Naive B cell (primary cell): ENCODE measurements at regions not wholly inside any gene's neighbourhood (a gene's known extent, or its start where the extent isn't known, plus 50 kb on each side); places are given as distances from the start of the nearest gene placed in this dataset.
A peak's percentile ranks its signal among the peaks of the same experiment; 100 is the strongest.

Experiments used
- ATAC-seq, 2 donors: fragments of 150-1000 bp; cut with Tn5 transposase; 2 replicates each; pipeline ENCODE4 v1.10.0; 2021; ENCODE audit warnings: low read depth in 2 of 2, mild to moderate bottlenecking in 2 of 2, moderate library complexity in 2 of 2
- DNase-seq: peaks from one replicate; pipeline ENCODE4 v3.0.0; 2022
- H3K27ac Mint-ChIP-seq, 6 donors: one replicate each; pipeline ENCODE4 v1.8.0; 2020 to 2022; ENCODE audit warnings: mild to moderate bottlenecking in 6 of 6, mixed read lengths in 6 of 6, moderate library complexity in 5 of 6, inconsistent platforms in 2 of 6
- H3K27me3 Mint-ChIP-seq, 3 donors: one replicate each; pipeline ENCODE4 v1.8.0; 2021 to 2022; ENCODE audit warnings: mixed read lengths in 3 of 3, mild to moderate bottlenecking in 1 of 3
- H3K36me3 Mint-ChIP-seq, 2 donors: one replicate each; pipeline ENCODE4 v1.8.0; 2020 to 2022; ENCODE audit warnings: mixed read lengths in 2 of 2, inconsistent platforms in 1 of 2, mild to moderate bottlenecking in 1 of 2
- H3K4me1 Mint-ChIP-seq, 3 donors: one replicate each; pipeline ENCODE4 v1.8.0; 2020 to 2022; ENCODE audit warnings: mixed read lengths in 3 of 3, inconsistent platforms in 1 of 3, mild to moderate bottlenecking in 1 of 3, moderate library complexity in 1 of 3
- H3K4me3 Mint-ChIP-seq, 8 donors: one replicate each; pipeline ENCODE4 v1.8.0; 2020 to 2022; ENCODE audit warnings: mild to moderate bottlenecking in 8 of 8, mixed read lengths in 8 of 8, moderate library complexity in 8 of 8, inconsistent platforms in 2 of 8
- H3K9me3 Mint-ChIP-seq, 7 donors: one replicate each; pipeline ENCODE4 v1.8.0; 2020 to 2022; ENCODE audit warnings: mixed read lengths in 7 of 7, mild to moderate bottlenecking in 5 of 7, inconsistent platforms in 2 of 7, moderate library complexity in 1 of 7

DNA sequence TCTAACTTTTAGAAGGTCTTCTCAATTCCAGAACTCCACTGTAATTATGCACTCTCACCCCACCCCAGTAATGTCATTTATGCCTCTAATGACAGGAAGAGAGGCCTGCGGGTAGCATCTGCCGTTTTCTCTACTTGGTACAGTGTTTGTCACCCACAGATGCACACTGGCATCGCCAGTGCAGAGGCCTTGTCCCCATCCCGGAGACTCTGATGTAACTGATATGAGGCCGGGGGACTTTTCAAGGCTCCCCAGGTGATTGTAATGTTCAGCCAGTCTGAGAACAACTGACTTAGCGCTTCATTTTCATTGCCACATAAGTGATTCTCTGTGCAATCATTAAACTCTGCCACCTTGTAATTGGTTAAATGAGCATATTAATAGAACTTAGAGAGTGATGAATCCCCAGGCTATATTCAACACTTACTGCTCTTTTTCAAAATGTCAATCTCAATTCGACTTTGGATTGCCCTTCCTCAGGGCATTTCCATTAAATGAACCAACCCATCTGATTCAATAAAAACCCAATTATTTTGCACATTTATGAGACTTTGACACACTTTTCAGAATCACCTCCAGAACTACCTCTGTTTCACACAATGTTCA is 113.2 kb downstream of the HERPUD2 start:
- Mint-ChIP-seq H3K4me3 (no peak overlapping the region), H3K36me3 (no peaks in the 10 kb centered on the region), H3K27ac (no peak overlapping the region), H3K9me3 (peaks cover 0 to 2% (median 0%) of the 10 kb centered on the region in 7 donors), H3K27me3 (peaks cover 13 to 23% (median 14%) of the 10 kb centered on the region in 3 donors), H3K4me1 (no peaks in the 10 kb centered on the region)
- ATAC-seq (no peak), DNase-seq (no peak)

DNA sequence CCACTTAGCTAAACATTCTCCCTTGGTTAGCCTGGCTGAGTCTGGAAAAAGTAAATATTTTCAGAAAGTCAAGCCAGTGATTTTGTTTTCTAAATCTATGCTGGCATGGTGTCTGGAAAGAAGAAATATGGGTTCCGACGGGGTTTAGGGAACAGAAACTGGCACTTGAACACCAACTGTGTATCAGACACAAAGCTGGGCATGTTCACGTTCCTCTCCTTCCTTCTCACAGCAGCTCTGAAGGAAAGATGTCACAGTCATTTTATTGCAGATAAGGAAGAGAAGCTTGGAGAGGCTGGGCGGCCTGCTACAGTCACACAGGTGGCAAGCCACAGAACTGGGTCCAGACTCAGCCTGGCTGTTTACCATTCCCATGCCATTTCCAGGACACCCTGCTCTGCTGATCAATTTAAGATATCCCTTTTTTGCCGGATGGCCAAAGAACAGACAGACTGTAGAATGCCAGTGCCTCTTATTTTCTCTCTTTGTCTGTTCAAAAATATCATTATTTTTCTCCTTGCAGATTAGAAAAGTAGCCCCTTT is 118.8 kb downstream of the HERPUD2 start:
- Mint-ChIP-seq H3K36me3 (no peaks in the 10 kb centered on the region), H3K4me3 (no peak overlapping the region), H3K27ac (no peak overlapping the region), H3K9me3 (no peaks in the 10 kb centered on the region), H3K27me3 (peaks cover 0 to 8% (median 4%) of the 10 kb centered on the region in 3 donors), H3K4me1 (peaks cover 8 to 19% (median 14%) of the 10 kb centered on the region in 3 donors)
- ATAC-seq = no peak
- DNase-seq = no peak

- ATAC-seq (peak; percentile 76 to 81), DNase-seq (peak; percentile 30)
- H3K4me1 Mint-ChIP-seq = peaks cover 14 to 38% (median 33%) of the 10 kb centered on the region in 3 donors
- peaks cover 0 to 3% (median 2%) of the 10 kb centered on the region in 3 donors for H3K27me3 Mint-ChIP-seq
- peak overlapping the region in 6 of 8 donors; percentile 32 to 66 (median 62) for H3K4me3 Mint-ChIP-seq
- no peaks in the 10 kb centered on the region for H3K9me3 Mint-ChIP-seq
- H3K36me3 Mint-ChIP-seq = no peaks in the 10 kb centered on the region
- H3K27ac Mint-ChIP-seq = peak overlapping the region in 3 of 6 donors; percentile 29 to 66 (median 51)
Observed at GRCh38 chr7:35571611-35572240, 123.2 kb downstream of the HERPUD2 start.

GRCh38 chr7:35570937-35571336 is 124.0 kb downstream of the HERPUD2 start:
- Mint-ChIP-seq H3K27ac (no peak overlapping the region), H3K27me3 (peaks cover 0 to 4% (median 0%) of the 10 kb centered on the region in 3 donors), H3K4me3 (peak overlapping the region in 7 of 8 donors; percentile 9 to 81 (median 44)), H3K36me3 (no peaks in the 10 kb centered on the region), H3K9me3 (no peaks in the 10 kb centered on the region), H3K4me1 (peaks cover 14 to 35% (median 31%) of the 10 kb centered on the region in 3 donors)
- ATAC-seq (no peak), DNase-seq (no peak)

DNA sequence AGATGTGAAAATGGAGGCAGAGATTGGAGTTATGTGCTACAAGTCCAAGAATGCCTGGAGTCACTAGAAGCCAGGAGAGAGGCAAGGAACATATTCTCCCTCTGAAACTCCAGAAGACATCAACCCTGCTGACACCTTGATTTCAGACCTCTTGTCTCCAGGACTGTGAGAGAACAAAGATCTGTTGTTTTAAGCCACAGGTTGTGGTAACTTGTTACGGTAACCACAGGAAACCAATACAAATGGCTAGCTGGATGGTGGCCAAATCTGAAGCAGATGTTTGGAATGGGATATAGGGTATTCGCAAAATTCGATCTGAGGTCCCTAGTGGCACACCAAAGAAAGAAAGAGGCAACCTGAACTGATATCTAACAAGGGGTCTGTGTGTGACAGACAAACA is 129.0 kb downstream of the HERPUD2 start:
- ATAC-seq (no peak), DNase-seq (no peak)
- no peak overlapping the region for H3K4me3 Mint-ChIP-seq
- no peaks in the 10 kb centered on the region for H3K9me3 Mint-ChIP-seq
- H3K27me3 Mint-ChIP-seq = peaks cover 0 to 38% (median 15%) of the 10 kb centered on the region in 3 donors
- peaks cover 4 to 17% (median 17%) of the 10 kb centered on the region in 3 donors for H3K4me1 Mint-ChIP-seq
- no peak overlapping the region for H3K27ac Mint-ChIP-seq
- no peaks in the 10 kb centered on the region for H3K36me3 Mint-ChIP-seq

- Mint-ChIP-seq H3K27ac (no peak overlapping the region), H3K36me3 (no peaks in the 10 kb centered on the region), H3K27me3 (peaks cover 5 to 33% (median 10%) of the 10 kb centered on the region in 3 donors), H3K9me3 (no peaks in the 10 kb centered on the region), H3K4me3 (no peak overlapping the region), H3K4me1 (peaks cover 0 to 9% (median 0%) of the 10 kb centered on the region in 3 donors)
- DNase-seq (no peak), ATAC-seq (no peak)
Observed at GRCh38 chr7:35558841-35559240, 136.1 kb downstream of the HERPUD2 start.

DNA sequence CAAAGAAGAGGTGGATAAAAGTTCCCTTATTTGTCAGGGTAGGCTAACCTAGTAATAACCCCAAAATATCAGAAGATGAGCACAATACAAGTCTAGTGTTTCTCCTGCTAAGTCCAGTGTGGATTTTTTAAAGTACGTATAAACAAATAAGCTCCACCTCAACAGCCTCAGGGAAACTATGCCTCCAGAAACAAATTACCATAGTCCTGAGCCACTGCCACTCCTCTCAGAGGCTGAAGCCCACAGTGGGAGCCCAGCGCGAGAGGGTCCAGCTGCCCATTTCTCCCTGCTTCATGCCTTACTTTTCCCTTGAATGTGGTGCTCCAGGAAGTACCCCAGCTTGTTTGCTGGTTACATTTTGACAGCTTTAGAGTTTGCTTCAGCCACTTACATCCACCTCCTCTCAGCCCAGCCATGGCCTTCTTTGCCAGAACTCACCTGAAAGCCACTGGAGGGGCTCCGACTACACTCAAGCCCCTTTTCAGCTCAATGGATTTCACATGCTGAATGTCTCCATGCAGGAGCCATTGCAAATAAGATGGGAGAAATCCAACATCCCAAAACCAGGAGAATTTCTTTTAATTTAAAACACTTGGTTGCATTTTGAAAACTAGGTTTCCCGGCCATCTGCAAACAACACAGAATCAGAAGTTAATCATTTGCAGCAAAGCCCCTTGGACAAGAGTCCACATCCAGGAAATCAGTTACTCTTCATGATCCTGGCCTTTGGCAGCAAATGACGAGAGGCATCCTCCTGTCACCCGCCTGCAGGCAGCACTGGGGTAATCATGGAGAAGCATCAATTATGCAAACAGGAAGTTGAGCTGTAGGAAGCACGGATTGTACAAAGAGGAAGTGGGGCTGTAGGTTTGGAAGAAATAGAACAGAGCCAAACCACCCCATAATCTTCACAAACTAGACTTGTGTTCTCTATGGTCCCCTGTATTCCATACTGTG is 138.1 kb downstream of the HERPUD2 start:
- Mint-ChIP-seq H3K4me3 (no peak overlapping the region), H3K27me3 (peaks cover 10 to 32% (median 24%) of the 10 kb centered on the region in 3 donors), H3K36me3 (no peaks in the 10 kb centered on the region), H3K4me1 (peaks cover 0 to 9% (median 0%) of the 10 kb centered on the region in 3 donors), H3K9me3 (no peaks in the 10 kb centered on the region), H3K27ac (peak overlapping the region in 1 of 6 donors; percentile 3)
- ATAC-seq = no peak
- DNase-seq = no peak

GRCh38 chr7:35555934-35556333 is 139.0 kb downstream of the HERPUD2 start:
- no peaks in the 10 kb centered on the region for H3K36me3 Mint-ChIP-seq
- no peak overlapping the region for H3K4me3 Mint-ChIP-seq
- H3K4me1 Mint-ChIP-seq = peaks cover 0 to 9% (median 0%) of the 10 kb centered on the region in 3 donors
- H3K27me3 Mint-ChIP-seq = peaks cover 10 to 23% (median 18%) of the 10 kb centered on the region in 3 donors
- H3K27ac Mint-ChIP-seq = no peak overlapping the region
- ATAC-seq = no peak
- DNase-seq = no peak
- H3K9me3 Mint-ChIP-seq = no peaks in the 10 kb centered on the region

GRCh38 chr7:35555386-35555785 is 139.5 kb downstream of the HERPUD2 start:
- Mint-ChIP-seq H3K4me1 (peaks cover 0 to 9% (median 0%) of the 10 kb centered on the region in 3 donors), H3K4me3 (no peak overlapping the region), H3K27ac (no peak overlapping the region), H3K9me3 (no peaks in the 10 kb centered on the region), H3K27me3 (peaks cover 11 to 21% (median 18%) of the 10 kb centered on the region in 3 donors), H3K36me3 (no peaks in the 10 kb centered on the region)
- no peak for ATAC-seq
- DNase-seq = no peak

GRCh38 chr7:35553519-35553918 is 141.4 kb downstream of the HERPUD2 start:
- Mint-ChIP-seq H3K4me1 (peaks cover 0 to 9% (median 0%) of the 10 kb centered on the region in 3 donors), H3K36me3 (no peaks in the 10 kb centered on the region), H3K27me3 (peaks cover 13 to 28% (median 25%) of the 10 kb centered on the region in 3 donors), H3K9me3 (no peaks in the 10 kb centered on the region), H3K27ac (peak overlapping the region in 1 of 6 donors; percentile 87), H3K4me3 (no peak overlapping the region)
- ATAC-seq (no peak), DNase-seq (no peak)

- Mint-ChIP-seq H3K27me3 (peaks cover 13 to 34% (median 24%) of the 10 kb centered on the region in 3 donors), H3K27ac (no peak overlapping the region), H3K9me3 (no peaks in the 10 kb centered on the region), H3K4me3 (no peak overlapping the region), H3K36me3 (no peaks in the 10 kb centered on the region), H3K4me1 (peaks cover 0 to 6% (median 0%) of the 10 kb centered on the region in 3 donors)
- ATAC-seq (no peak), DNase-seq (no peak)
Observed at GRCh38 chr7:35552691-35553090, 142.2 kb downstream of the HERPUD2 start.

DNA sequence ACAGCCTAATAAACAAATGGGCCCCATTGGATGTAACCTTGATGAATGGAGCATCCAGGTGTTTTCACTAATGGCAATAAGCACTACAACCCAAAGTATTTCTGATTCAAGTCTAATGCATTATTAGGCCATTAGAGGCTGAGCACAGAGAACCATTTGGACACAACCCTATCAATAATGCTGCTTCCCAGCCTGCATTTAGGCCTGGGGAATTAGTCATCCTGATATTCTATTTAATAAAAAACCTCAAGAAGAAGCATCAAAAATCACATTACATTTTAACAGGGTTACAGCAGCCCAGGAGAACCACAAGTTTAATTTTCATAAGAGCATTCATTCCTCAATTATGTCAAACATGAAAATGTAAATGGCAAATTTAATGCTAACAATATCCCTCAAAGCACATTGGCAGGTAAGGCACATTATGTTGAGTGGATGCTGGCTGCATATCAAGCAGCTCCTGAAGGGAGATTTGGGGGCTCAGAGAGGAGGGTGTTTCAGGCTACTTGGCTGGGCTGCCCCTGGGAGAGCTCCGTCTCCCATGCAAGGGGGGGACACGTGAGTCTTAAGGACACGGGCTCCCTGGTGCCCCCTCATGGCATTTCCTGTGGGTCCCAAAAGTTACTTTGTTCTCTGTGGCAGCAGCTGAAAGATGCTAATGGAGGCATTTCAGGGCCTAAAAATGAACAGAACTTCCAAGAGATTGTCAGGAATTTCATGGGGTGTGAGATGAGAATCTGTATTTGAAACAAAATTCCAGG is 143.4 kb downstream of the HERPUD2 start:
- no peak for DNase-seq
- no peak for ATAC-seq
- Mint-ChIP-seq H3K9me3 (no peaks in the 10 kb centered on the region), H3K36me3 (no peaks in the 10 kb centered on the region), H3K27ac (no peak overlapping the region), H3K27me3 (peaks cover 13 to 35% (median 26%) of the 10 kb centered on the region in 3 donors), H3K4me3 (no peak overlapping the region), H3K4me1 (no peaks in the 10 kb centered on the region)
